ENCODE measurements at regions not wholly inside any gene's neighbourhood (a gene's known extent, or its start where the extent isn't known, plus 50 kb on each side); places are given as distances from the start of the nearest gene placed in this dataset.

GRCh38 chr6:47413752-47414422 lies 63.7 kb upstream of the CD2AP start:
- TF ChIP-seq CTCF (IDR thresholded peaks at IDR 0.05; ENCODE audit: low read depth, low read length, poor library complexity, severe bottlenecking) (peak; percentile 95), EZH2phosphoT487 (IDR thresholded peaks at IDR 0.05; ENCODE audit: borderline replicate concordance, low read length) (no peak)

Data from DOHH2 (cell line).